Liver (tissue), 9 donors: ENCODE measurements at regions not wholly inside any gene's neighbourhood (a gene's known extent, or its start where the extent isn't known, plus 50 kb on each side); places are given as distances from the start of the nearest gene placed in this dataset. TPM values are rescaled to one million over a fixed set of nuclear protein-coding genes. Genes with fewer than 3 reads are reported as not detected.

Experiments used
- DNase-seq: peaks from one replicate; pipeline ENCODE4 v3.0.0-alpha.2; 2017; ENCODE audit warnings: low spot score
- H3K27ac ChIP-seq, 2 donors: one replicate each; pipeline ENCODE4 v1.7.0; 2013; ENCODE audit warnings: inconsistent platforms in 2 of 2, low read length in 2 of 2, control low read depth in 1 of 2, low read depth in 1 of 2, mild to moderate bottlenecking in 1 of 2
- H3K27me3 ChIP-seq, 4 donors: one replicate each; pipeline versions ENCODE4 v1.6.1 to v1.7.0; 2013; ENCODE audit warnings: low read length in 3 of 4, inconsistent platforms in 1 of 4, mild to moderate bottlenecking in 1 of 4, moderate library complexity in 1 of 4; ENCODE audit not compliant: control insufficient read depth in 4 of 4, insufficient read depth in 4 of 4
- H3K36me3 ChIP-seq, 4 donors: one replicate each; pipeline versions ENCODE4 v1.6.1 to v1.7.0; 2013; ENCODE audit warnings: low read length in 3 of 4, mild to moderate bottlenecking in 3 of 4, low read depth in 1 of 4, moderate library complexity in 1 of 4; ENCODE audit not compliant: control insufficient read depth in 4 of 4, insufficient read depth in 3 of 4
- H3K4me1 ChIP-seq, 4 donors: one replicate each; pipeline versions ENCODE4 v1.6.1 to v1.7.0; 2013; ENCODE audit warnings: low read length in 3 of 4, mild to moderate bottlenecking in 3 of 4, moderate library complexity in 1 of 4; ENCODE audit not compliant: control insufficient read depth in 4 of 4, insufficient read depth in 4 of 4
- H3K4me3 ChIP-seq, 3 donors: one replicate each; pipeline versions ENCODE4 v1.6.1 to v1.7.0; 2013; ENCODE audit warnings: low read length in 3 of 3, control low read depth in 1 of 3, low read depth in 1 of 3, mild to moderate bottlenecking in 1 of 3
- H3K9ac ChIP-seq, 2 donors: one replicate each; pipeline ENCODE4 v1.7.0; 2013; ENCODE audit warnings: low read length in 2 of 2, mild to moderate bottlenecking in 2 of 2, moderate library complexity in 2 of 2, control low read depth in 1 of 2, low read depth in 1 of 2
- H3K9me3 ChIP-seq, 4 donors: one replicate each; pipeline versions ENCODE4 v1.6.1 to v1.7.0; 2013; ENCODE audit warnings: low read length in 3 of 4; ENCODE audit not compliant: control insufficient read depth in 4 of 4
- CTCF ChIP-seq: fragments of 150-350 bp; IDR thresholded peaks from 2 replicates; pipeline ENCODE4 v1.5.1; 2017; ENCODE audit warnings: improper control_type of control experiment, low read depth, low read length; ENCODE audit not compliant: missing input control
- FOXA1 ChIP-seq: IDR thresholded peaks from 2 replicates; pipeline ENCODE4 v1.6.1; 2016; ENCODE audit warnings: antibody characterized with exemption
- FOXA2 ChIP-seq: IDR thresholded peaks from 2 replicates; pipeline ENCODE4 v1.6.1; 2016; ENCODE audit warnings: antibody characterized with exemption
- HNF4A ChIP-seq, 2 donors: conservative IDR thresholded peaks; 2 replicates each; pipeline ENCODE4 v1.6.1; 2016; ENCODE audit warnings: antibody characterized with exemption in 2 of 2, mild to moderate bottlenecking in 2 of 2
- MAX ChIP-seq: IDR thresholded peaks from 2 replicates; pipeline ENCODE4 v1.6.1; 2016; ENCODE audit warnings: antibody characterized with exemption
- NR2F2 ChIP-seq: IDR thresholded peaks from 2 replicates; pipeline ENCODE4 v1.6.1; 2016; ENCODE audit warnings: antibody characterized with exemption
- RAD21 ChIP-seq, 2 donors: IDR thresholded peaks; 2 replicates each; pipeline ENCODE4 v1.6.1; 2016; ENCODE audit warnings: antibody characterized with exemption in 2 of 2, mild to moderate bottlenecking in 2 of 2
- REST ChIP-seq: IDR thresholded peaks from 2 replicates; pipeline ENCODE4 v1.6.1; 2016; ENCODE audit warnings: antibody characterized with exemption, mild to moderate bottlenecking
- YY1 ChIP-seq: IDR thresholded peaks from 2 replicates; pipeline ENCODE4 v1.6.1; 2016; ENCODE audit warnings: antibody characterized with exemption, mild to moderate bottlenecking
- WGBS: extraction: QIAGEN DNeasy Blood & Tissue Kit; methylation state at CpG from one replicate; pipeline ENCODE4 v1.1.7; 2013; 5-methylcytosine and 5-hydroxymethylcytosine counted together
- small RNA-seq: library from RNA; depleted of rRNA; stranded (forward); fragments of <200 nt; gene quantifications from one replicate; pipeline ENCODE3, GENCODE V24; 2014
- donor health status: healthy.
- donor health status: healthy.
- donor health status: healthy.
- donor health status: healthy.
- donor health status: healthy.

GRCh38 chr11:50412832-50413231, 380.2 kb downstream of the OR4C45 start (continued):
- TF ChIP-seq CTCF = no peak
- TF ChIP-seq HNF4A (conservative IDR thresholded peaks at IDR 0.05) = no peak
- no peak for TF ChIP-seq MAX

GRCh38 chr11:50423208-50423607, 390.5 kb downstream of the OR4C45 start:
- H3K9ac ChIP-seq = no peak overlapping the region
- TF ChIP-seq YY1 = no peak
- no peak for TF ChIP-seq FOXA2
- no peak for TF ChIP-seq RAD21 (IDR thresholded peaks at IDR 0.05)
- TF ChIP-seq REST = no peak
- no peak for TF ChIP-seq NR2F2
- TF ChIP-seq FOXA1 = no peak
- H3K36me3 ChIP-seq = no peaks in the 10 kb centered on the region
- peaks cover 0 to 2% (median 0%) of the 10 kb centered on the region in 4 donors for H3K9me3 ChIP-seq
- H3K27me3 ChIP-seq = no peaks in the 10 kb centered on the region
- WGBS = 48% methylated on average over 4 of the region's 4 CpGs
- no peak for DNase-seq
- no peak overlapping the region for H3K27ac ChIP-seq
- H3K4me1 ChIP-seq = no peaks in the 10 kb centered on the region
- H3K4me3 ChIP-seq = no peak overlapping the region

Small RNAs in the stretch of these regions (small RNA-seq; reads per million reads assigned to genes)
- gene AC109635.3 = not detected
